ENCODE measurements at regions not wholly inside any gene's neighbourhood (a gene's known extent, or its start where the extent isn't known, plus 50 kb on each side); places are given as distances from the start of the nearest gene placed in this dataset.

- H3K4me3 ChIP-seq (ENCODE audit: low read depth, low read length) = no peak overlapping the region
- H3K4me2 ChIP-seq (ENCODE audit: low read length) = no peak overlapping the region
- no peaks in the 10 kb centered on the region for H3K4me1 ChIP-seq
- no peak overlapping the region for H2AFZ ChIP-seq
- no peaks in the 10 kb centered on the region for H3K27me3 ChIP-seq (ENCODE audit: control insufficient read depth, insufficient read depth, low read length)
- no peaks in the 10 kb centered on the region for H3K36me3 ChIP-seq (ENCODE audit: control insufficient read depth, insufficient read depth, low read length)
- no peak overlapping the region for H3K27ac ChIP-seq
- TF ChIP-seq CTCF (IDR thresholded peaks at IDR 0.05) = no peak
- no peaks in the 10 kb centered on the region for H3K9me3 ChIP-seq (ENCODE audit: control insufficient read depth, low read length)
- H3K9ac ChIP-seq = no peak overlapping the region
- no peaks in the 10 kb centered on the region for H3K79me2 ChIP-seq
Measured at GRCh38 chr9:23232831-23233230, 593.2 kb downstream of the ELAVL2 start.

GRCh38 chr9:23243523-23243922, 582.5 kb downstream of the ELAVL2 start:
- no peak overlapping the region for H3K4me2 ChIP-seq (ENCODE audit: low read length)
- no peaks in the 10 kb centered on the region for H3K36me3 ChIP-seq (ENCODE audit: control insufficient read depth, insufficient read depth, low read length)
- no peak overlapping the region for H3K4me3 ChIP-seq (ENCODE audit: low read depth, low read length)
- H3K27ac ChIP-seq = no peak overlapping the region
- H3K9me3 ChIP-seq (ENCODE audit: control insufficient read depth, low read length) = no peaks in the 10 kb centered on the region
- H3K79me2 ChIP-seq = no peaks in the 10 kb centered on the region
- no peak for TF ChIP-seq CTCF (IDR thresholded peaks at IDR 0.05)
- no peaks in the 10 kb centered on the region for H3K27me3 ChIP-seq (ENCODE audit: control insufficient read depth, insufficient read depth, low read length)
- no peak overlapping the region for H2AFZ ChIP-seq
- no peak overlapping the region for H3K9ac ChIP-seq
- no peaks in the 10 kb centered on the region for H3K4me1 ChIP-seq

- Histone ChIP-seq H3K9ac (no peak overlapping the region), H3K9me3 (ENCODE audit: control insufficient read depth, low read length) (no peaks in the 10 kb centered on the region), H3K4me2 (ENCODE audit: low read length) (no peak overlapping the region)
Measured at GRCh38 chr9:23245067-23245466, 581.0 kb downstream of the ELAVL2 start.

GRCh38 chr9:23254404-23255184, 571.4 kb downstream of the ELAVL2 start:
- no peaks in the 10 kb centered on the region for H3K9me3 ChIP-seq (ENCODE audit: control insufficient read depth, low read length)
- no peak overlapping the region for H3K4me2 ChIP-seq (ENCODE audit: low read length)
- no peak overlapping the region for H3K9ac ChIP-seq
- no peaks in the 10 kb centered on the region for H3K27me3 ChIP-seq (ENCODE audit: control insufficient read depth, insufficient read depth, low read length)
- H3K4me3 ChIP-seq (ENCODE audit: low read depth, low read length) = no peak overlapping the region
- H3K36me3 ChIP-seq (ENCODE audit: control insufficient read depth, insufficient read depth, low read length) = no peaks in the 10 kb centered on the region
- H3K27ac ChIP-seq = no peak overlapping the region
- H2AFZ ChIP-seq = no peak overlapping the region
- H3K4me1 ChIP-seq = no peaks in the 10 kb centered on the region
- TF ChIP-seq CTCF (IDR thresholded peaks at IDR 0.05) = no peak
- no peaks in the 10 kb centered on the region for H3K79me2 ChIP-seq

More at GRCh38 chr9:23245067-23245466, 581.0 kb downstream of the ELAVL2 start:
- Histone ChIP-seq H3K4me1 (no peaks in the 10 kb centered on the region), H2AFZ (no peak overlapping the region), H3K4me3 (ENCODE audit: low read depth, low read length) (no peak overlapping the region), H3K27ac (no peak overlapping the region), H3K79me2 (no peaks in the 10 kb centered on the region), H3K27me3 (ENCODE audit: control insufficient read depth, insufficient read depth, low read length) (no peaks in the 10 kb centered on the region), H3K36me3 (ENCODE audit: control insufficient read depth, insufficient read depth, low read length) (no peaks in the 10 kb centered on the region)
- no peak for TF ChIP-seq CTCF (IDR thresholded peaks at IDR 0.05)

- Histone ChIP-seq H3K4me2 (ENCODE audit: low read length) (no peak overlapping the region), H3K36me3 (ENCODE audit: control insufficient read depth, insufficient read depth, low read length) (no peaks in the 10 kb centered on the region), H3K27me3 (ENCODE audit: control insufficient read depth, insufficient read depth, low read length) (no peaks in the 10 kb centered on the region), H3K4me3 (ENCODE audit: low read depth, low read length) (no peak overlapping the region), H3K79me2 (no peaks in the 10 kb centered on the region), H3K9me3 (ENCODE audit: control insufficient read depth, low read length) (no peaks in the 10 kb centered on the region), H3K9ac (no peak overlapping the region), H3K27ac (no peak overlapping the region), H3K4me1 (no peaks in the 10 kb centered on the region), H2AFZ (no peak overlapping the region)
- TF ChIP-seq CTCF (IDR thresholded peaks at IDR 0.05) = no peak
Measured at GRCh38 chr9:23255346-23255745, 570.7 kb downstream of the ELAVL2 start.

All from parathyroid adenoma (tissue), 2 donors.